Fibroblast of mammary gland (primary cell): ENCODE measurements at regions not wholly inside any gene's neighbourhood (a gene's known extent, or its start where the extent isn't known, plus 50 kb on each side); places are given as distances from the start of the nearest gene placed in this dataset.

Source experiments
- DNase-seq: peaks from one replicate; pipeline ENCODE4 v3.0.0-alpha.2; 2010; ENCODE audit warnings: low read depth
- H3K4me3 ChIP-seq: 2 replicates; pipeline ENCODE4 v1.5.1; 2011; ENCODE audit warnings: low read depth, mild to moderate bottlenecking, low read length, moderate library complexity; ENCODE audit not compliant: control insufficient read depth
- TF ChIP-seq, protein P1 (sequence below): conservative IDR thresholded peaks from 2 replicates; pipeline ENCODE4 v1.5.1; 2011; ENCODE audit warnings: low read depth, low read length, inconsistent platforms; ENCODE audit not compliant: control insufficient read depth, insufficient read depth

DNA sequence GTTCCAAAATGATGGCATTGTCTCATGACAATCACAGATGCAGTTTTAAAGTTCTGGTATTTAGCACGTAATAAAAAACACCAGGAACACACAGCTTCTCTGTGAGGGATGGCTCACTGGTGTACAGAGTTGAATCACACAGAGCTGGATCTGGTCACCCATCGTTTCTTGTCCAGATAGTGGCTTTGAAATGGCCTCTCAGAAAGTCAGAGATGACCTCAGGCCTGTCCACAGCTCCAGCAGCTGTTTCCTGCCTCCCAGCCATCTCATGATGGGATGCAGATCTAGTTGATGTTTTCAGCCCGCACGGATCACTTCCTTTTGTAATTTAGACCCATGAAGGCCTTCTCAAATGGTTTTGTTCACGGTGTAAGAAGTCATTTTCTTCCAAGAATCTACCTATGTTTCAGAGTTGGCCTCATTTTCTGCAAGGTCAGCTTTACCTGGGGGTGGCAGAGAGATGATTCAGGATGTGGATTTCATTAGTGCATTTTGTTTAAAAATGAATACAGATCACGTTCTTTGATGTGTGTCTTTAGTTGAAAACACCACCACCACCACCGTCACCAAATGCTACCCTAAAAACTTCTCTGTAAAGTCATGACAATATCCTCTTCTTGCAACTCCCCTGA lies 166.2 kb downstream of the SNX10 start:
- H3K4me3 ChIP-seq: no peak overlapping the region
- peak; percentile 4 for DNase-seq
- TF ChIP-seq, protein P1, sequence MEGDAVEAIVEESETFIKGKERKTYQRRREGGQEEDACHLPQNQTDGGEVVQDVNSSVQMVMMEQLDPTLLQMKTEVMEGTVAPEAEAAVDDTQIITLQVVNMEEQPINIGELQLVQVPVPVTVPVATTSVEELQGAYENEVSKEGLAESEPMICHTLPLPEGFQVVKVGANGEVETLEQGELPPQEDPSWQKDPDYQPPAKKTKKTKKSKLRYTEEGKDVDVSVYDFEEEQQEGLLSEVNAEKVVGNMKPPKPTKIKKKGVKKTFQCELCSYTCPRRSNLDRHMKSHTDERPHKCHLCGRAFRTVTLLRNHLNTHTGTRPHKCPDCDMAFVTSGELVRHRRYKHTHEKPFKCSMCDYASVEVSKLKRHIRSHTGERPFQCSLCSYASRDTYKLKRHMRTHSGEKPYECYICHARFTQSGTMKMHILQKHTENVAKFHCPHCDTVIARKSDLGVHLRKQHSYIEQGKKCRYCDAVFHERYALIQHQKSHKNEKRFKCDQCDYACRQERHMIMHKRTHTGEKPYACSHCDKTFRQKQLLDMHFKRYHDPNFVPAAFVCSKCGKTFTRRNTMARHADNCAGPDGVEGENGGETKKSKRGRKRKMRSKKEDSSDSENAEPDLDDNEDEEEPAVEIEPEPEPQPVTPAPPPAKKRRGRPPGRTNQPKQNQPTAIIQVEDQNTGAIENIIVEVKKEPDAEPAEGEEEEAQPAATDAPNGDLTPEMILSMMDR: no peak

DNA sequence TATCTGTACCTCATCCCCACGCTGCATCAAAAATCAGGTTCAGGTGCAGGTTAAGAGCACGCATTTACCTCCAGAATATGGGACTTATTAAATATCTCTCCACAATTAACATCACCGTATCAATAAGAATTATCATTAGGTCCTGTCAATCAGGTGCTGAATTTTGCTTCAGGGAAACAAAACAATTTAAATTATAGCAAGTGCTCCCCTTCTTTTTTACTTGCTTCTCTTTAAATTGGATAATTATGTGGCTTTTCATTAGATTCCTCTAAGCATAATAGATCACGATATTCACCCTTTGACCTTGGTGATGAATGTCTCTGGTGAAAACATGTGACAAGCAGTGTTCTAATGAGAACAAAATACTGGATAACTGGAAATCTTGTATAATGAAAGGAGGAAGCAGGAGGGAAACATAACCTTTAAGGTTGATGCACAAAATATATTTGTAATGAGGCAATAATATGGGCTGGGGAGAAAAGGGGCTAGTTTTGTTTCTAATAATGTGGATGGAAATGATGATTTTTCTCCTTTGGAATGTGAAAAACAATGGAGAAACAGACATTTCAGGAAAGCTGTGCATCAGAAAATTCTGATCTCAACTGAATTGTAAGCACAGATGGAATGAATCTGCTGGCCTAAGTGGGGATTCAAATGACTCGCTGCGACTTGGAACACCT lies 166.9 kb downstream of the SNX10 start:
- TF ChIP-seq, protein P1: no peak
- DNase-seq: no peak
- no peak overlapping the region for H3K4me3 ChIP-seq

DNA sequence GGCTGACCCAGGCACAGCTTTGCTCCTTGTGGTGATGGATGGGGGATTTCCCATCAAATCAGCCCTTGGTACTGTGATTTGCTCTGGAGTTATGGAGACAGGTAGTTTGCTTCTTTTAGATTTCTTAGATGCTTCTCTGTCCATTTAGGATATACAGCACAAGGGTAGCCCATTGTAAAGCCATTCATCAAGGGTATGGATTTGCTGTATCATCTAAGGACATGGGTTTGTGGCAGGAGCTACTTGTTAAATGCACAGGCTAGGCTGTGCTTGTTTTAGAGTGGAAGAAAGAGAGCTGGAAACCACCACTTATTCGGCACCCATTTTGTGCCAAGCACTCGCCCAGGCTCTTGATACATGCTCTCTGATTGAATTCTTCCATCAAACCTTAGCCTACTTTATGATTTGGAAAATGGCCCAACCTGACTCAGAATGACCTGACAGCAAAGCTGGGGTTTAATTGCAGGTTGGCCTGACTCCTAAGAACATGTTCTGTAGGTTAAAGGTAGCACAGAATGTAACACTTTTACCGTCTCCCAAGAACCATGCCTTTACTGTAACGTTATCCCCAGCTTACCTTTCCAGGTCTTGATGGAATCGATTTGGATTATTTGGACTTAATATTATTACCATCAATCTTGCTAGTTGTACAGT lies 168.0 kb downstream of the SNX10 start:
- no peak for DNase-seq
- TF ChIP-seq, protein P1: no peak
- no peak overlapping the region for H3K4me3 ChIP-seq

DNA sequence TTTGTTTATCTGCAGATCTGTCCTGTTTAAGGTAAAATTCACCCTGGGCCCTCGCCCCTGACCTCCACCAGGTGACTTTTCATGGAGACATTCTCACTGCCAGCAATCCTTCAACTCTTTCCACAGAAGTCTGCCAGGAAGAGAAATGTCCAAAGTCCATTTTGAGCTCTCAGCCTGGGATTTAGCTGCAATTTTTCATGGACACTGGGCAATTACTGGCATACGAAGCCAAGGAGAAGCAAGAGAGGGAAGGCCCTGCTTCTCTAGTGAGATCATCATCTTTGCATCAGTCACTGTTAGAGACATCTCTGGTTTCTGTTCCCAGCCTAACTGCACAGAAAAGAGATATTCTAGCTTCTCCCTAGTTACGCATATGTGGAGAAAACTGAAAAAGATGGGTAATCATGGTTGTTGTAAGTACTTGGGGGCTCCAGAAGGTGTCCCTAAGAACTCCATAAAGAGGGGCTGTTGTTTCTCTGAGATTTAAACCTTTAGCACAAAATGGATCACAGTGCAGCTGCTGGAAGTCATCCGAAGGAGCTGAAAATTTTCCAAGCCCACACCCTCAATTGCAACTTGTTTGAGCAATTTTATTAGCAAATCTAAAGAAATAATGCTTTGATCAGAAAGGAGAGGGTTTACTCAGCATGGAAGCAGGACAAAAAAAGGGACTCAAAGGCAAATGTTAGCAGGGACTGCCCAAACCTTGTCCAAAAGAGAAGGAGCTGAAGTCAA lies 168.9 kb downstream of the SNX10 start:
- no peak for DNase-seq
- TF ChIP-seq, protein P1: no peak

DNA sequence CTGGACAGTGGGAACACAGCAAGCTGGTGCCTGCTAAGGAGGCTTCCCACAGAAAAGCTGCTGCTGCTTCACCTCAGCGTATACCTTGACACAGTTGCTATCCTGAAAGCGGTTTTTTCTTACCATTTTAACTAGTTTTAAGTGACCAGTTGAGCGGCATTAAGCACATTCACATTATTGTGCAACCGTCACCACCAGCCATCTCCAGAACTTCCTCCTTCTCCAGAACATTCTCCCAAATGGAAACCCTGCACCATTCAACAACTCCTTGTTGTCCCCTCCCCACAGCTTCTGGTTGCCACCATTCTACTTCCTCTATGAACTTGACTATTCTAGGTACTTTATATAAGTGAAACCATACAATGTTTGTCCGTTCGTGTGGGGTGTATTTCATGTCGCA lies 169.9 kb downstream of the SNX10 start:
- no peak for DNase-seq
- TF ChIP-seq, protein P1: no peak
- no peak overlapping the region for H3K4me3 ChIP-seq

More for the DNA sequence above, 168.9 kb downstream of the SNX10 start:
- H3K4me3 ChIP-seq: no peak overlapping the region

DNA sequence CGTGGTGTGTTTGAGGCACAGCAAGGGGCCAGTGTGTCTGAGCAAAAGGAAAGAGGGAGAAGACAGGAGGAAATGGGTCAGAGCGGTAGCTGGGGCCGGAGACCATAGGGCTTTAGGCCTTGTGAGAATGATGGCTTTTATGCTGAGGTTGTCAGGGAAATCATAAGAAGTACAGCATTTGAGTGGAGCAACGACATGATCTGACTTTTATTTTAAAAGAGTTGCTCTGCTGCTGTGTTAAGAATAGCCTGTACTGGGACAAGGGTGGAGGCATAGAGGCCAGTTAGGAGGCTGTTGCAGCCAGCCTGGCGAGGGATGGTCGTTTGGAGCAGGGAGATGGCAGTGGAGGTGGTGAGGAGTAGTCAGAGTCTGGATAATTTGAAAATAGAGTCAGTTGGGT lies 174.3 kb downstream of the SNX10 start:
- no peak overlapping the region for H3K4me3 ChIP-seq
- no peak for DNase-seq
- TF ChIP-seq, protein P1: no peak
